PC-9 (cell line): ENCODE measurements at regions not wholly inside any gene's neighbourhood (a gene's known extent, or its start where the extent isn't known, plus 50 kb on each side); places are given as distances from the start of the nearest gene placed in this dataset.

Source experiments
- BruUV-seq: library from RNA; stranded (reverse); fragments of 400-500 nt; replicated peaks from 2 replicates; lab custom pipeline; 2021; lab: Mats Ljungman, UMichigan
- CTCF ChIA-PET: fragments of 300-600 bp; sonication (Branson Sonifier 250); formaldehyde crosslinking; loops from one replicate; lab custom pipeline; 2022; ENCODE audit warnings: antibody characterized with exemption; lab: Charles Lee
- POLR2A ChIA-PET: fragments of 300-600 bp; sonication (Branson Sonifier 250); formaldehyde crosslinking; loops from one replicate; lab custom pipeline; 2022; ENCODE audit warnings: antibody characterized with exemption; ENCODE audit not compliant: unreplicated experiment; lab: Charles Lee
- DNase-seq, 2 experiments: peaks; one replicate each; pipeline versions ENCODE4 v3.0.0 to v3.0.0-alpha.2; 2015 to 2022; ENCODE audit warnings: mixed read lengths in 1 of 2
- H2AFZ ChIP-seq: fragments of 200-600 bp; sonication (generic); 2 replicates; pipeline ENCODE4 v1.8.1; 2017; ENCODE audit warnings: antibody characterized with exemption
- H3F3A ChIP-seq: fragments of 200-600 bp; sonication (generic); 2 replicates; pipeline ENCODE4 v1.8.1; 2017; ENCODE audit warnings: antibody characterized with exemption, mild to moderate bottlenecking, low read depth; ENCODE audit not compliant: insufficient read depth
- H3K27ac ChIP-seq: fragments of 200-600 bp; sonication (generic); 2 replicates; pipeline ENCODE4 v1.6.1; 2016; ENCODE audit warnings: mixed run types
- H3K27me3 ChIP-seq: fragments of 200-600 bp; sonication (generic); 2 replicates; pipeline ENCODE4 v1.6.1; 2016; ENCODE audit warnings: low read depth, mixed run types; ENCODE audit not compliant: insufficient read depth
- H3K36me3 ChIP-seq: fragments of 200-600 bp; sonication (generic); 2 replicates; pipeline ENCODE4 v1.6.1; 2016; ENCODE audit warnings: low read depth, mixed run types
- H3K4me1 ChIP-seq: fragments of 200-600 bp; sonication (generic); replicated peaks from 2 replicates; pipeline ENCODE4 v1.6.1; 2016; ENCODE audit warnings: mixed run types; ENCODE audit not compliant: insufficient read depth
- H3K4me2 ChIP-seq: fragments of 200-600 bp; sonication (generic); 2 replicates; pipeline ENCODE4 v1.6.1; 2017; ENCODE audit warnings: mixed run types
- H3K4me3 ChIP-seq: fragments of 200-600 bp; sonication (generic); 2 replicates; pipeline ENCODE4 v1.6.1; 2016; ENCODE audit warnings: mixed run types
- H3K79me2 ChIP-seq: fragments of 200-600 bp; sonication (generic); 2 replicates; pipeline ENCODE4 v1.6.1; 2017; ENCODE audit warnings: low read depth, mixed run types
- H3K9me2 ChIP-seq: fragments of 200-600 bp; sonication (generic); 2 replicates; pipeline ENCODE4 v1.8.1; 2017; ENCODE audit warnings: mild to moderate bottlenecking; ENCODE audit not compliant: insufficient read depth
- H3K9me3 ChIP-seq: fragments of 200-600 bp; sonication (generic); 2 replicates; pipeline ENCODE4 v1.8.1; 2016; ENCODE audit warnings: low read depth; ENCODE audit not compliant: insufficient read depth
- H4K20me1 ChIP-seq: fragments of 200-600 bp; sonication (generic); 2 replicates; pipeline ENCODE4 v1.8.1; 2017; ENCODE audit not compliant: insufficient read depth
- CTCF ChIP-seq: fragments of 200-600 bp; sonication (generic); conservative IDR thresholded peaks from 2 replicates; pipeline ENCODE4 v1.6.1; 2017; ENCODE audit warnings: mixed run types, antibody characterized with exemption, mild to moderate bottlenecking, moderate library complexity
- EZH2 ChIP-seq: fragments of 200-600 bp; sonication (generic); IDR thresholded peaks from 2 replicates; pipeline ENCODE4 v1.8.0; 2017; ENCODE audit warnings: antibody characterized with exemption, low read depth
- intact Hi-C: fragments of 100-400 bp; cut with micrococcal nuclease; formaldehyde crosslinking; loops from one replicate; pipeline ENCODE4 v1.10.0; 2022; ENCODE audit not compliant: unreplicated experiment

GRCh38 chr6:85866758-85867401 lies 224.2 kb upstream of the SYNCRIP start:
- no peak overlapping the region for H2AFZ ChIP-seq
- H3K4me3 ChIP-seq: no peak overlapping the region
- H3K27me3 ChIP-seq: no peaks in the 10 kb centered on the region
- no peaks in the 10 kb centered on the region for H3K4me1 ChIP-seq
- no peak for DNase-seq
- no peaks in the 10 kb centered on the region for H4K20me1 ChIP-seq
- no peak overlapping the region for H3K4me2 ChIP-seq
- no peaks in the 10 kb centered on the region for H3K9me3 ChIP-seq
- H3F3A ChIP-seq: no peaks in the 10 kb centered on the region
- ChIA-PET POLR2A (no interaction called here), CTCF (no interaction called here)
- H3K79me2 ChIP-seq: no peaks in the 10 kb centered on the region
- no peak overlapping the region for H3K27ac ChIP-seq
- TF ChIP-seq EZH2 (no peak), CTCF (no peak)
- no peaks in the 10 kb centered on the region for H3K36me3 ChIP-seq
- BruUV-seq: no TSS peak
- H3K9me2 ChIP-seq: no peaks in the 10 kb centered on the region
- intact Hi-C loops: no loop called here

GRCh38 chr6:85866370-85866730 lies 223.7 kb upstream of the SYNCRIP start:
- Histone ChIP-seq H3K36me3 (no peaks in the 10 kb centered on the region), H3K9me3 (no peaks in the 10 kb centered on the region), H4K20me1 (no peaks in the 10 kb centered on the region), H3K79me2 (no peaks in the 10 kb centered on the region), H3K9me2 (no peaks in the 10 kb centered on the region), H3K4me2 (peak overlapping the region; percentile 53; the same call in 1 of the 2 replicates), H3K27me3 (no peaks in the 10 kb centered on the region), H2AFZ (no peak overlapping the region), H3K27ac (no peak overlapping the region), H3K4me1 (no peaks in the 10 kb centered on the region), H3F3A (no peaks in the 10 kb centered on the region), H3K4me3 (no peak overlapping the region)
- POLR2A ChIA-PET: no interaction called here
- no peak for DNase-seq
- intact Hi-C loops: no loop called here
- no TSS peak for BruUV-seq
- no peak for TF ChIP-seq EZH2
- TF ChIP-seq CTCF: no peak
- CTCF ChIA-PET: no interaction called here

- ChIA-PET CTCF (no interaction called here), POLR2A (no interaction called here)
- no peak overlapping the region for H2AFZ ChIP-seq
- H3K27me3 ChIP-seq: no peaks in the 10 kb centered on the region
- intact Hi-C loops: no loop called here
- H4K20me1 ChIP-seq: no peaks in the 10 kb centered on the region
- H3K9me3 ChIP-seq: no peaks in the 10 kb centered on the region
- BruUV-seq: no TSS peak
- H3K4me2 ChIP-seq: peak overlapping the region; percentile 53
- H3K79me2 ChIP-seq: no peaks in the 10 kb centered on the region
- H3K4me1 ChIP-seq: no peaks in the 10 kb centered on the region
- no peaks in the 10 kb centered on the region for H3F3A ChIP-seq
- H3K27ac ChIP-seq: no peak overlapping the region
- DNase-seq: peak; percentile 14 to 36
- no peaks in the 10 kb centered on the region for H3K9me2 ChIP-seq
- H3K4me3 ChIP-seq: peak overlapping the region; percentile 29; the same call in 1 of the 2 replicates
- TF ChIP-seq EZH2 (no peak), CTCF (no peak)
- no peaks in the 10 kb centered on the region for H3K36me3 ChIP-seq
Measured at GRCh38 chr6:85865420-85866369, 223.0 kb upstream of the SYNCRIP start.
